8988T (cell line): ENCODE measurements at regions not wholly inside any gene's neighbourhood (a gene's known extent, or its start where the extent isn't known, plus 50 kb on each side); places are given as distances from the start of the nearest gene placed in this dataset.
"Not testable (repeated sequence)": the region's sequence is repeated elsewhere in the genome, so short reads cannot be mapped to it uniquely, and the experiment has no call there.

Source experiments
- DNase-seq: peaks from one replicate; pipeline ENCODE4 v3.0.0; 2011

GRCh38 chr3:174336784-174337183 lies 522.4 kb upstream of the NAALADL2 start:
- no peak for DNase-seq

- no peak for DNase-seq
These were observed 521.9 kb upstream of the NAALADL2 start for GRCh38 chr3:174337227-174337626.

GRCh38 chr3:174340624-174341587 lies 518.2 kb upstream of the NAALADL2 start:
- no peak for DNase-seq

GRCh38 chr3:174342171-174342570 lies 517.0 kb upstream of the NAALADL2 start:
- no peak for DNase-seq

- DNase-seq = no peak
These were observed 516.1 kb upstream of the NAALADL2 start for GRCh38 chr3:174342941-174343501.

- DNase-seq = no peak
These were observed 513.0 kb upstream of the NAALADL2 start for GRCh38 chr3:174346141-174346540.

DNA sequence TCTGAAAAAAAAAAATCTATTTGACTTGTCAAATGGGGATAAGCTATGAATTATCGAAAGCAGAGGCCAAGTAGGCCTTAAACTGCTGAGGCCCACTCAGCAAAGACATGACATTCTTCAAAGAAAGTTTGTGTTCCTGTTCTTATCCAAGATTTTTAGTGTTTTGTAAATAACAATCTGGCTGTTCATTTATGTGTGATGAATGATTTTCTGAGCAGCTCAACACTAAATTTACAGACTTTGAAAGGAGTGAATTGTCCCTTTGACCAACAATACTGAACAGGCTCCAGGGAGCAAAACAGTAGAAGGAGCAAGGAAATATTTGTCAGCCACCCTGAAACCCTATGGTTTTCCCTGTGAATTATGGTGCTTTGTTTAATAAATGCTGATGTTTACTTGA lies 512.6 kb upstream of the NAALADL2 start:
- no peak for DNase-seq

- DNase-seq = no peak
These were observed 511.5 kb upstream of the NAALADL2 start for GRCh38 chr3:174347474-174348138.

DNA sequence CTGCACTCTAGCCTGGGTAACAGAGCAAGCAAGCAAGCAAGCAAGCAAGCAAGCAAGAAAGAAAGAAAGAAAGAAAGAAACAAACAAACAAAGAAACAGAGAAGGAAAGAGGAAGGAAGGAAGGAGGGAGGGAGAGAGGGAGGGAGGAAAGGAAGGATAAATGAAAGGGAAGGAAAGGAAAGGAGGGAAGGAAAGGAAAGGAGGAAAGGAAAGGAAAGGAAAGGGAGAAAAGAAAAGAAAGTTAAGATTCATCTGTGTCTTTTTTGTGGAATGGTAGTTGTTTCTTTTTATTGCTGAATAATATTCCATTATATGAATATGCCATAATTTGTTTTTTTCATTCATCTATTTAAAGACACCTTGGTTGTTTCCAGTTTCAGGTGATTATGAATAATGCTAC lies 506.9 kb upstream of the NAALADL2 start:
- DNase-seq = no peak

DNA sequence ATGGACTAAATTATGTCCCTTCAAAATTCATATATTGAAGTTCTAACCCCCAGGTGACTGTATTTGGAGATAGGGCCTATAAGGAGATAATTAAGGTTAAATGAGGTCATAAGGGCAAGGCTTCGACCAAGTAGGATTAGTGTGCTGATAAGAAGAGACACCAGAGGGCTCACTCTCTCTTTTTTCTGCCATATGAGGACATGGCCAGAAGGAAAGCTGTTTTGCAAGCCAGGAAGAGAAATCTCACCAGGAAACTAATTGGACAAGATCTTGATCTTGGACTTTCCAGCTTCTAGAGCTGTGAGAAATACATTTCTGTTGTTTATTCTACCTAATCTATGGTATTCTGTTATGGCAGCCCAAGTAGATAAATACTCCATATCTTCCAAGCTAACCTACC lies 503.6 kb upstream of the NAALADL2 start:
- no peak for DNase-seq

GRCh38 chr3:174356596-174356995 lies 502.5 kb upstream of the NAALADL2 start:
- DNase-seq = no peak

DNA sequence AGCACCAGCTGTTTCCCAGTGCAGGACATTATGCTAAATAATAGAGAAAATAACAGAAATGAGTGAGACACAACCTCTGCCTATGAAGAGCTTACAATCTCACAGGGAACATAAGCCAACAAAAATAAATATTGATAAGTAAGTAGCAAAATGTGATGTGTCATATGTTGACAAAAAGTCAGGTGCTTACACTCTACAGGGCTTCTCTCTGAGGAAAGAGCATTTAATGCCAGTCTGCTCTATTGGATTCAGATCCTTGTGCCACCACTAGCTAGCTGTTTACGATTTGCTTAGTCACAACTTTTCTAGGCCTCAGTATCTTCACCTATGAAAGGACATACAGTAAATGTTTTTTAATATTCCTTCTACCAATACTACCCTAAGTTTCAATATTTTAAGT lies 500.9 kb upstream of the NAALADL2 start:
- DNase-seq = no peak

DNA sequence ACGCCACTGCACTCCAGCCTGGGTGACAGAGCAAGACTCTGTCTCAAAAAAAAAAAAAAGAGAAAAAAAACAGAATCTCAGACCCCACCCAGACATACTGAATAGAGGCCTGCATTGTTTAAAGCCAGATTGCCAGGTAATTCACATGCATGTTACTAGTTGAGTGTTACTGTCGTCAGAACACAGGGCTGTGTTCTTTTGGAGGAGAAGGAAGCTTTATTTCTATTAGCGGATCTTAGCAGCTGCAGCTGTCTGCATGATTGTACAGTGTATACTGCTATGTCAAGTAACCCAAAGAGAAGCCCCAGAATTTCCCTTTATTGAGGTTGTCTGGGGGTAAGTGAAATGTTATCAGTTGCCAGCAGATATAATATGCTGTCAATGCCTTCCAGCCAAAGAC lies 496.6 kb upstream of the NAALADL2 start:
- no peak for DNase-seq

GRCh38 chr3:174363256-174363655 lies 495.9 kb upstream of the NAALADL2 start:
- DNase-seq = no peak

- no peak for DNase-seq
These were observed 493.3 kb upstream of the NAALADL2 start for GRCh38 chr3:174365796-174366195.

- not testable (repeated sequence) for DNase-seq
These were observed 492.2 kb upstream of the NAALADL2 start for GRCh38 chr3:174366904-174367303.

DNA sequence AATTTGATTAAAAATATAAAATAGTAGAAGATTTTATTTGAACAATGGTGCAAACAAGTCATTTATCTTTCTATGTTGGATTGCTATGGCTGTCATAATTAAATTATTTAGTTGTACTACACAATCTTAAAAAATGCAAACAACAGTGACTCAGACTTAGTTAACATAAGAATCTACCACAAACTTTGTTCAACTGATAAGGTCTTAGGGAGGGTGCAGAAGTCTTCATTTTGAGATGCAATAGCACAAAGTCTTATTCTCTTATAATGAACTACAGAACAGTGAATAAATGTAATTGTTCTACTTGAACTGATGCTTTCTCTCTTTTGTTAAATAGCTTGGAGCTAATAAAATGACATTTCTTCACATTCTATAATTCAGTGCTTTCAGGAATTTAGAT lies 482.8 kb upstream of the NAALADL2 start:
- DNase-seq = no peak

DNA sequence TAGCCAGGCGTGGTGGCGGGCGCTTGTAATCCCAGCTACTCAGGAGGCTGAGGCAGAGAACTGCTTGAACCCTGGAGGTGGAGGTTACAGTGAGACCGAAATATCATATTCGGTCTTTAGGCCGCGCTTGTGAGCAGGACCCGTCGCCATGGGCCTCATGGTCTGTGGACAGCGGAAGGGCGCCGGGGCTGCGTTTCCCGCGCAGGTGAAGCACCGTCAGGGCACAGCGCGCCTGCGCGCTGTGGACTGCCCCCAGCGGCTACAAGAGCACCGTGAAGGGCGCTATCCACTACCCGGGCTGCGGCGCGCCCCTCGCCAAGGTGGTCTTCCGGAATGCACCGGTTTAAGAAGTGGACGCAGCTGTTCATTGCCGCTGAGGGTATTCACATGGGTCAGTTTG lies 482.0 kb upstream of the NAALADL2 start:
- DNase-seq = no peak

DNA sequence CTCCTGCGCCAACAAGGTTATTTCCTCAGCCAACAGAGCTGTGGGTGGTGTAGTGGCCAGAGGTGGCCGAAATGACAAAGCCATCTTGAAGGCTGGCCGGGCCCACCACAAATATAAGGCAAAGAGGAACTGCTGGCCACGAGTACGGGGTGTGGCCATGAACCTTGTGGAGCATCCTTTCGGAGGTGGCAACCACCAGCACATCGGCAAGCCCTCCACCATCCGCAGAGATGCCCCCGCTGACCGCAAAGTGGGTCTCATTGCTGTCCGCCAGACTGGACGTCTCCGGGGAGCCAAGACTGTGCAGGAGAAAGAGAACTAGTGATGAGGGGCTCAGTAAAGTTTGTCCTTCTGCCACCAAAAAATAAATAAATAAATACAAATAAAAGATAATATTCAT lies 481.4 kb upstream of the NAALADL2 start:
- DNase-seq = no peak

DNA sequence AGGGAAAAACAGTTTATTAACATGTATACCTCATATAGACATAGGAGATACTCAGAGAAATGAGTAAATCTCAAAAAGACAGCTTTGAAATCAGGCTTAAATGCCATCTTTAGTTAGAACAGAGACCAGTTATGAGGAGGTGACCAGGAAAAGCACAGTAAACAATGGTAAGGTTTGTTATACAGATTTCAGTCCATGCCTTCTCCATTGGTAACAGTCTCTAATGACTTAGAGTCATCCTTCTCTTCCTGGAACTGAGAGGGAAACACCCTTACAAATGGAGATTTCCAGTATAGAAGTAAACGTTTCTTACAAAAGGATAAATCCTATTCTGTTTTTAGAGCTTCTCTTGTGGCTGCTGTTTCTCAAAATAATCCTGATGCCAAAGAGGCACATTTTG lies 476.3 kb upstream of the NAALADL2 start:
- no peak for DNase-seq

DNA sequence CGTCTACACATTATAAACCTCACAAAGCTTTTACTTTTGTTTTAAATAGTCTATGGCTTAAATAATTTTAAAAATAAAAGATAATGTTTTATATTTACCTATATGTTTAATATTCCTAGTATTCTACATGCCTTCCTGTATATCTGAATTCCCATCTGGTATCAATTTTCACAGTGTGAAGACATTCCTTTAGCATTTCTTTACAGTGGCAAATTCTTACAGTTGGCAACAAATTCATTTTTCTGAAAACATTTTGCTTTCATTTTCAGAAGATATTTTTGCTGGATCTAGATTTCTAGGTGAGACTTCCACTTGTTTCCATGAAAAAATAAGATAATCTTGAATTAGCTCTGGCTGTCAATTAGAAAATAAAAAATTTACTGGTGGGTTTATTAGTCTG lies 471.4 kb upstream of the NAALADL2 start:
- no peak for DNase-seq

GRCh38 chr3:174397848-174398247 lies 461.3 kb upstream of the NAALADL2 start:
- no peak for DNase-seq

DNA sequence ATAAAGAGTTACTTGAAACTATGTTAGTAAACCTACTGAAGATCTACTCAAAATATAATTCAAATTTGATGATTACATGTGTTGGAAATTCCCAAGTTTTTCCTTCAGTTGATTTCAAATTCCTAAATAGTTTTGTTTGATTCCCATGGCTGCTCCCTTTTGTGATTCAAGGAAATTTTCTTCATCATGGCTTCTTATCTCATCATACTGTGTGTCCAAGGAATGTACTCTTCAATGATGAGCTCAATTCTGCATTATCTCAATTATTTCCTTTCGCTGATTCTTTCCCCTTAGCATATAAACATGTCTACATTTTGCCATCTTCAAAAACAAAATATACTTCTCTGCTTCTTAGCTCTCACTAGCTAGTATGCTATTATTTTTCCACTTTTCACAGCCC lies 460.4 kb upstream of the NAALADL2 start:
- no peak for DNase-seq

GRCh38 chr3:174403831-174404230 lies 455.3 kb upstream of the NAALADL2 start:
- DNase-seq = no peak
